ENCODE measurements at regions not wholly inside any gene's neighbourhood (a gene's known extent, or its start where the extent isn't known, plus 50 kb on each side); places are given as distances from the start of the nearest gene placed in this dataset.
A peak's percentile ranks its signal among the peaks of the same experiment; 100 is the strongest.

DNA sequence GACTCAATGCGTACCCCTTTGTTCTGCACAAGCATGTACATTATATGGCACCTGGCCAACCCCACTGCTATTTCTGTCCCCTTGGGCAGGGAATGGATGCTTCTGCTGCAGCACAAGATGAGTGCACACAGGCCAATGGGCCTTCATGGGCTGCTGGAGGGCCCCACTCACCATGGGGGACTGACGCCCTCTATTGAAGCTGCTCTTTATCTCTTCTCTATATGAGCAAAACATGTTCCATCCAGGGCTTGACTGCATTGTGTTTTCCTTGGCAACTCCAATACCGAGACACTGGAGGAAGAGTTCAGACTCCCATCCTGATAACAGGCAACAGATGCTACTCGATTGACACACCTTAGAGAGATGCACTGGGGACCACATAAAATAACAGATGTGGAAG, 251.6 kb upstream of the NCKAP5 start:
- no peaks in the 10 kb centered on the region for H4K20me1 ChIP-seq (ENCODE audit: control insufficient read depth, extremely low read depth, insufficient read depth, low read length)
- no peaks in the 10 kb centered on the region for H3K9me3 ChIP-seq (ENCODE audit: control insufficient read depth, insufficient read depth, low read depth, low read length)
- DNase-seq (ENCODE audit: low read depth in 2 of 2), result peak in 1 of 2 donors; percentile 27
- peaks cover 2% of the 10 kb centered on the region for H3K36me3 ChIP-seq (ENCODE audit: control insufficient read depth, insufficient read depth, low read length)
- H3K4me2 ChIP-seq (ENCODE audit: extremely low read depth, insufficient read depth, low read length), result no peak overlapping the region
- H3K27ac ChIP-seq (ENCODE audit: insufficient read depth, low read length), result no peak overlapping the region
- no peak overlapping the region for H3K9ac ChIP-seq (ENCODE audit: insufficient read depth, low read length)
- no peaks in the 10 kb centered on the region for H3K79me2 ChIP-seq (ENCODE audit: control insufficient read depth, insufficient read depth, low read length)
- no peak overlapping the region for H3K4me3 ChIP-seq (replicated peaks in 1 of 4; ENCODE audit: control extremely low read depth in 1 of 4, insufficient read depth in 1 of 4, low read depth in 3 of 4, low read length in 4 of 4)
- no peak overlapping the region for H2AFZ ChIP-seq (ENCODE audit: low read length)
- no peaks in the 10 kb centered on the region for H3K27me3 ChIP-seq (ENCODE audit: control insufficient read depth, insufficient read depth, low read length)
- peaks cover 18% of the 10 kb centered on the region for H3K4me1 ChIP-seq (ENCODE audit: control insufficient read depth, extremely low read depth, insufficient read depth, low read length)
- TF ChIP-seq EZH2 (IDR thresholded peaks at IDR 0.05; ENCODE audit: low read length, missing control alignments), result no peak
- TF ChIP-seq, protein P1, sequence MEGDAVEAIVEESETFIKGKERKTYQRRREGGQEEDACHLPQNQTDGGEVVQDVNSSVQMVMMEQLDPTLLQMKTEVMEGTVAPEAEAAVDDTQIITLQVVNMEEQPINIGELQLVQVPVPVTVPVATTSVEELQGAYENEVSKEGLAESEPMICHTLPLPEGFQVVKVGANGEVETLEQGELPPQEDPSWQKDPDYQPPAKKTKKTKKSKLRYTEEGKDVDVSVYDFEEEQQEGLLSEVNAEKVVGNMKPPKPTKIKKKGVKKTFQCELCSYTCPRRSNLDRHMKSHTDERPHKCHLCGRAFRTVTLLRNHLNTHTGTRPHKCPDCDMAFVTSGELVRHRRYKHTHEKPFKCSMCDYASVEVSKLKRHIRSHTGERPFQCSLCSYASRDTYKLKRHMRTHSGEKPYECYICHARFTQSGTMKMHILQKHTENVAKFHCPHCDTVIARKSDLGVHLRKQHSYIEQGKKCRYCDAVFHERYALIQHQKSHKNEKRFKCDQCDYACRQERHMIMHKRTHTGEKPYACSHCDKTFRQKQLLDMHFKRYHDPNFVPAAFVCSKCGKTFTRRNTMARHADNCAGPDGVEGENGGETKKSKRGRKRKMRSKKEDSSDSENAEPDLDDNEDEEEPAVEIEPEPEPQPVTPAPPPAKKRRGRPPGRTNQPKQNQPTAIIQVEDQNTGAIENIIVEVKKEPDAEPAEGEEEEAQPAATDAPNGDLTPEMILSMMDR (conservative IDR thresholded peaks at IDR 0.05 in 1 of 2, IDR thresholded peaks at IDR 0.05 in 1 of 2; ENCODE audit: low read depth in 1 of 2, low read length in 2 of 2), result no peak

DNA sequence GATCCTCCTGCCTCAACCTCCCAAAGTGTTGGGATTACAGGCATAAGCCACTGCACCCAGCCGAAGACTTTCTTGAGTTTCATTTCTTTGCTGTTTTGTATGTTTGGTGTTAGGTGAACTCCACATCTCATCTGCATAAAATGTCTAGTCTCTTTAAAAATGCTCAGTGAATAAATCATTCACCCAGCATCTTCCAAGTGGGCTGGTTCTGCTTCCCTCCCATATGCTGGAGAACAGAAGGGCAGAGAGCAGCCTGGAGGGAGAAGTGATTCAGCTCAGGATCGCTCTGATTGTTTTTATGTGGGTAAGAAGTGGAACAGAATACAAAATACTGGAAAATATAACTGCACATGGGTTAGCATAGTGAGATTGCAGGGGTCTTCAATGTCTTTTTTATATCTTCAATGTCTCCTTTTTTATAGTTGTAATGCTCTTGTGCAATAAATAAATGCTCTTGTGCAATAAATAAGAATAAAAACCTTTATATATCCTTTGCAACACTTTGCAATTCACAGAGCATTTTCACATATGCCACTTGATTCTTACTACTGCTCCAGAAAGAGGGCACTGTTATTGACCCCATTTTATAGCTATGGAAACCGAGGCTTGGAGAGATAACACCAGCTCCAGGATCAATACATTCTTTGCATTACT, 253.0 kb upstream of the NCKAP5 start:
- H3K4me3 ChIP-seq (replicated peaks in 1 of 4; ENCODE audit: control extremely low read depth in 1 of 4, insufficient read depth in 1 of 4, low read depth in 3 of 4, low read length in 4 of 4), result no peak overlapping the region
- no peak overlapping the region for H2AFZ ChIP-seq (ENCODE audit: low read length)
- no peak overlapping the region for H3K27ac ChIP-seq (ENCODE audit: insufficient read depth, low read length)
- H3K36me3 ChIP-seq (ENCODE audit: control insufficient read depth, insufficient read depth, low read length), result peaks cover 2% of the 10 kb centered on the region
- peak; percentile 75 to 90 for DNase-seq (ENCODE audit: low read depth in 2 of 2)
- H4K20me1 ChIP-seq (ENCODE audit: control insufficient read depth, extremely low read depth, insufficient read depth, low read length), result no peaks in the 10 kb centered on the region
- H3K9me3 ChIP-seq (ENCODE audit: control insufficient read depth, insufficient read depth, low read depth, low read length), result no peaks in the 10 kb centered on the region
- H3K4me2 ChIP-seq (ENCODE audit: extremely low read depth, insufficient read depth, low read length), result no peak overlapping the region
- no peak for TF ChIP-seq EZH2 (IDR thresholded peaks at IDR 0.05; ENCODE audit: low read length, missing control alignments)
- TF ChIP-seq, protein P1 (conservative IDR thresholded peaks at IDR 0.05 in 1 of 2, IDR thresholded peaks at IDR 0.05 in 1 of 2; ENCODE audit: low read depth in 1 of 2, low read length in 2 of 2), result no peak
- no peaks in the 10 kb centered on the region for H3K27me3 ChIP-seq (ENCODE audit: control insufficient read depth, insufficient read depth, low read length)
- H3K9ac ChIP-seq (ENCODE audit: insufficient read depth, low read length), result no peak overlapping the region
- peaks cover 16% of the 10 kb centered on the region for H3K4me1 ChIP-seq (ENCODE audit: control insufficient read depth, extremely low read depth, insufficient read depth, low read length)
- no peaks in the 10 kb centered on the region for H3K79me2 ChIP-seq (ENCODE audit: control insufficient read depth, insufficient read depth, low read length)

DNA sequence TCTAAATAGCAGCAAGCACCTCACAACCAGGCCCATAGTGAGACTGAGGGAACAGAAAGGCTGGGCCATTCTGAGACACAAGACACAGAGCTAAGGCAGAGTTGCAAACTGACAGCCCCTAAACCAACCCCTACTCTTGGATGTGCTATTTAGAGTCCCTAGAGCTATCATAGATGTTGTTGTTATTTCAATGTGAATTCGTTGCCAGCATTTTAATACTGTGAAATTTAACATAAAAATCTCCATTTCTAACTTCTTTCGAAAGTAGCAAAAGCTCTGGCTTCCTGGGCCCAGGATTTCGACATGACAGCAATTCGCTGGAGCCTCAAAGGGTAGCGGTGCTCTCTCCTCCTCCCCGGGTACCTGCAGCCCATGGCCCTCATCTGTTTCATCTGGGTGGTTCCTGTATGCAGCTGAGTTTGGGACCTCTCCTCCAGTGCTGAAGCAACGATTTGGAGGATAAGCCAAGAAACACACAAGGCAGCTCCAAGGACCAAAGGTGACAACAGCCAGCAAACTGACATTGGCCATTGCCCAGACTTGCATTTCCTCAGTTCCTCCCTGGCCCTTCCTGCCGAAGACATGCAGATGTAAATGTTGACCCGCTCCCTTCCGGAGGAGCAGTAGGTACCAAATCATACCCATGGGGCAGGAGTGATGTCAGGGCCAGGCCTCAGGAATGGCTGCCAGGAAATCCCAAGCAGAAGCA, 254.4 kb upstream of the NCKAP5 start:
- DNase-seq (ENCODE audit: low read depth in 2 of 2), result no peak
- no peak overlapping the region for H3K27ac ChIP-seq (ENCODE audit: insufficient read depth, low read length)
- H3K4me2 ChIP-seq (ENCODE audit: extremely low read depth, insufficient read depth, low read length), result no peak overlapping the region
- H4K20me1 ChIP-seq (ENCODE audit: control insufficient read depth, extremely low read depth, insufficient read depth, low read length), result no peaks in the 10 kb centered on the region
- no peak overlapping the region for H3K9ac ChIP-seq (ENCODE audit: insufficient read depth, low read length)
- no peaks in the 10 kb centered on the region for H3K9me3 ChIP-seq (ENCODE audit: control insufficient read depth, insufficient read depth, low read depth, low read length)
- H2AFZ ChIP-seq (ENCODE audit: low read length), result no peak overlapping the region
- H3K79me2 ChIP-seq (ENCODE audit: control insufficient read depth, insufficient read depth, low read length), result no peaks in the 10 kb centered on the region
- peaks cover 11% of the 10 kb centered on the region for H3K4me1 ChIP-seq (ENCODE audit: control insufficient read depth, extremely low read depth, insufficient read depth, low read length)
- no peak overlapping the region for H3K4me3 ChIP-seq (replicated peaks in 1 of 4; ENCODE audit: control extremely low read depth in 1 of 4, insufficient read depth in 1 of 4, low read depth in 3 of 4, low read length in 4 of 4)
- no peaks in the 10 kb centered on the region for H3K27me3 ChIP-seq (ENCODE audit: control insufficient read depth, insufficient read depth, low read length)
- no peak for TF ChIP-seq EZH2 (IDR thresholded peaks at IDR 0.05; ENCODE audit: low read length, missing control alignments)
- TF ChIP-seq, protein P1 (conservative IDR thresholded peaks at IDR 0.05 in 1 of 2, IDR thresholded peaks at IDR 0.05 in 1 of 2; ENCODE audit: low read depth in 1 of 2, low read length in 2 of 2), result no peak
- H3K36me3 ChIP-seq (ENCODE audit: control insufficient read depth, insufficient read depth, low read length), result peaks cover 2% of the 10 kb centered on the region
